DOHH2 (cell line): ENCODE measurements at regions not wholly inside any gene's neighbourhood (a gene's known extent, or its start where the extent isn't known, plus 50 kb on each side); places are given as distances from the start of the nearest gene placed in this dataset.

Experiments used
- CTCF ChIP-seq: fragments of 200-600 bp; sonication (generic); IDR thresholded peaks from one replicate; pipeline ENCODE4 v1.5.1; 2014; ENCODE audit warnings: antibody characterized with exemption, mild to moderate bottlenecking, low read depth, low read length; ENCODE audit not compliant: poor library complexity, severe bottlenecking
- EZH2phosphoT487 ChIP-seq: fragments of 200-600 bp; sonication (generic); IDR thresholded peaks from 2 replicates; pipeline ENCODE4 v1.6.1; 2017; ENCODE audit warnings: borderline replicate concordance, mild to moderate bottlenecking, antibody characterized with exemption, low read length, moderate library complexity, mixed read lengths

DNA sequence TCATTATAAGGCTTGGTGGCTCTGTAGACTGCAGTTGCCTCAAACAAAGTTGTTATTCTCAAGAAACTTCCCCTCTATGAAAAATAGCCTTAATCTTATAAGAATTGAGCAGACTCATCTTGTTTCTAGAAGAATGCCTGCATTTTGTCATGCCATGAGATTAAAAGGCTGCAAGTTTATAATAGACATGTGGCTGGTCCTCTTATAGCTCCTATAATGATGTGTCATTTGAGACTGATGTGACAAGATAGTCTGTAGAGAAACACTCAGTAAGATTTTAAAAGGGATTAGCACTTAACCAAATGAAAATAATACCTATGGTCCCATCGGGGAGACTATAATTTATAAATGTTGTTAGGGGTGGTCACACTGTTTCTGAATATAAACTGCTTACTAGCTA lies 312.5 kb downstream of the OXSM start:
- no peak for TF ChIP-seq CTCF
- no peak for TF ChIP-seq EZH2phosphoT487
